Heart left ventricle (tissue), 13 donors: ENCODE measurements at regions not wholly inside any gene's neighbourhood (a gene's known extent, or its start where the extent isn't known, plus 50 kb on each side); places are given as distances from the start of the nearest gene placed in this dataset.

Experiments used
- POLR2A ChIP-seq, 2 donors: fragments of 450-650 bp; IDR thresholded peaks; one replicate each; pipeline ENCODE4 v1.6.1; 2017; ENCODE audit warnings: antibody characterized with exemption in 2 of 2, mild to moderate bottlenecking in 2 of 2, moderate library complexity in 2 of 2
- TF ChIP-seq, protein P1 (sequence below), 12 donors: fragments of 200-600 bp; sonication (generic) in 4 of 12; IDR thresholded peaks; one replicate each; pipeline versions ENCODE4 v1.5.0 to v1.8.0; 2018 to 2022; ENCODE audit warnings: antibody characterized with exemption in 12 of 12, mild to moderate bottlenecking in 5 of 12
- donor health status: ischemic (EF 13 %, LVEDD 7.1; RV severe dilation, severe dysfunction).
- donor health status: DM: no; HTN: yes; CAD: no.
- donor health status: DM: no; HTN: no; CAD: no.
- donor health status: ischemic (EF 25% LVEDD 6.9; RV normal size, moderate dysfunction).
- donor health status: ischemic (EF 25% LVEDD 5.7; RV mildly dilated, moderate dysfunction).
- donor health status: ischemic (EF 35%, LVEDD 5.7; RV mildly dilated, moderate dysfunction).
- donor health status: nonischemic (EF 11% LVEDD 7.7; RV severe dilation, severe dysfunction).
- donor health status: DM: yes; HTN: yes; CAD: no.
- donor health status: PGD.
- donor health status: ischemic (EF 29% LVEDD 5.4; RV normal size, mild dysfunction).
- donor health status: nonischemic (EF 23%, LVEDD 6.1; RV moderate dilation, normal function).

DNA sequence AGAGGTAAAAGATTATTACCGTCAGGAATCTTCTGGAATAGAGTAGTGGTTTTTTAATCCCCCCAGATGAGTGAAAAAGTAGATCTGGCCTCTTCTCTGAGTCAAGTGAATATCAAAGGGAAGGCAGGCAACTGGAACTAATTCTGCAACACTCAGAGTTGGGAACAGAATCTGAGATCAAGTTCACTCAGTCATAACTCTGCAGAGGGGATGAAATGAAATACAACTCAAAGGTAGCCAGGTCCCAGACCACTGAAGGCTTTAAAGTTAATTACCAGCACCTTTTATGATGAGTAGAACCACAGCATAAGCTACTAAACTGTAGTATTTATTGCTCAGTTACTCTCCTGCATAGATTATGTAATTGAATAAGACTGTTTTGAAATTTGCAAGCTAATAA, 455.6 kb upstream of the AKR1E2 start:
- TF ChIP-seq, protein P1, sequence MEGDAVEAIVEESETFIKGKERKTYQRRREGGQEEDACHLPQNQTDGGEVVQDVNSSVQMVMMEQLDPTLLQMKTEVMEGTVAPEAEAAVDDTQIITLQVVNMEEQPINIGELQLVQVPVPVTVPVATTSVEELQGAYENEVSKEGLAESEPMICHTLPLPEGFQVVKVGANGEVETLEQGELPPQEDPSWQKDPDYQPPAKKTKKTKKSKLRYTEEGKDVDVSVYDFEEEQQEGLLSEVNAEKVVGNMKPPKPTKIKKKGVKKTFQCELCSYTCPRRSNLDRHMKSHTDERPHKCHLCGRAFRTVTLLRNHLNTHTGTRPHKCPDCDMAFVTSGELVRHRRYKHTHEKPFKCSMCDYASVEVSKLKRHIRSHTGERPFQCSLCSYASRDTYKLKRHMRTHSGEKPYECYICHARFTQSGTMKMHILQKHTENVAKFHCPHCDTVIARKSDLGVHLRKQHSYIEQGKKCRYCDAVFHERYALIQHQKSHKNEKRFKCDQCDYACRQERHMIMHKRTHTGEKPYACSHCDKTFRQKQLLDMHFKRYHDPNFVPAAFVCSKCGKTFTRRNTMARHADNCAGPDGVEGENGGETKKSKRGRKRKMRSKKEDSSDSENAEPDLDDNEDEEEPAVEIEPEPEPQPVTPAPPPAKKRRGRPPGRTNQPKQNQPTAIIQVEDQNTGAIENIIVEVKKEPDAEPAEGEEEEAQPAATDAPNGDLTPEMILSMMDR (IDR thresholded peaks at IDR 0.05) = no peak
- TF ChIP-seq POLR2A (IDR thresholded peaks at IDR 0.05) = no peak
